H1 (cell line): ENCODE measurements at regions not wholly inside any gene's neighbourhood (a gene's known extent, or its start where the extent isn't known, plus 50 kb on each side); places are given as distances from the start of the nearest gene placed in this dataset.

Experiments
- CTCF ChIA-PET: fragments of 300-600 bp; sonication (Branson Sonifier 250); formaldehyde crosslinking; loops from one replicate; lab custom pipeline; 2021; ENCODE audit not compliant: partially characterized antibody; lab: Charles Lee
- POLR2A ChIA-PET: fragments of 300-600 bp; sonication (Branson Sonifier 250); formaldehyde crosslinking; loops from one replicate; lab custom pipeline; 2021; ENCODE audit warnings: inconsistent platforms; ENCODE audit not compliant: partially characterized antibody; lab: Charles Lee
- DNase-seq, 2 experiments: peaks; one replicate each; pipeline versions ENCODE4 v3.0.0 to v3.0.0-alpha.2; 2010 to 2022; ENCODE audit warnings: low spot score in 2 of 2, low read depth in 1 of 2, mixed read lengths in 1 of 2
- FAIRE-seq: peaks from 2 replicates; lab custom pipeline; 2011; peaks lifted over from hg19 to GRCh38; lab: Jason Lieb, UNC
- H2AFZ ChIP-seq: 2 replicates; pipeline ENCODE4 v1.8.1; 2012; ENCODE audit warnings: low read length, inconsistent platforms
- H2AK5ac ChIP-seq: 2 replicates; pipeline ENCODE4 v1.6.1; 2013; ENCODE audit warnings: low read depth, low read length
- H2BK120ac ChIP-seq: replicated peaks from 2 replicates; pipeline ENCODE3; 2013; ENCODE audit warnings: low read depth, low read length, inconsistent platforms
- H2BK12ac ChIP-seq: 2 replicates; pipeline ENCODE4 v1.6.1; 2013; ENCODE audit warnings: low read depth, low read length
- H2BK15ac ChIP-seq: 2 replicates; pipeline ENCODE4 v1.6.1; 2013; ENCODE audit warnings: low read length
- H2BK20ac ChIP-seq: 2 replicates; pipeline ENCODE4 v1.6.1; 2013; ENCODE audit warnings: low read length
- H2BK5ac ChIP-seq: 2 replicates; pipeline ENCODE4 v1.6.1; 2013; ENCODE audit warnings: low read depth, low read length
- H3K14ac ChIP-seq: 2 replicates; pipeline ENCODE4 v1.6.1; 2013; ENCODE audit warnings: inconsistent platforms; ENCODE audit not compliant: insufficient read length
- H3K18ac ChIP-seq: 2 replicates; pipeline ENCODE4 v1.6.1; 2013; ENCODE audit warnings: low read length; ENCODE audit errors: extremely low read depth
- H3K23ac ChIP-seq: 2 replicates; pipeline ENCODE4 v1.6.1; 2013; ENCODE audit warnings: inconsistent platforms; ENCODE audit not compliant: insufficient read length
- H3K23me2 ChIP-seq: 2 replicates; pipeline ENCODE4 v1.6.1; 2013; ENCODE audit warnings: low read depth, low read length
- H3K27ac ChIP-seq: 2 replicates; pipeline ENCODE4 v1.6.1; 2011; ENCODE audit warnings: low read depth, low read length, inconsistent platforms
- H3K27me3 ChIP-seq, 4 experiments: replicated peaks in 1 of 4; 1 replicate in 1 of 4; 2 replicates in 3 of 4; pipeline versions ENCODE4 v1.6.1 to v1.8.1; 2011 to 2013; ENCODE audit warnings: low read length in 3 of 4, mild to moderate bottlenecking in 3 of 4, inconsistent platforms in 2 of 4, mixed read lengths in 2 of 4, moderate library complexity in 1 of 4; ENCODE audit not compliant: control insufficient read depth in 3 of 4, insufficient read depth in 3 of 4; ENCODE audit errors: extremely low read depth in 1 of 4
- H3K36me3 ChIP-seq, 4 experiments: 2 replicates each; pipeline versions ENCODE4 v1.6.1 to v1.8.1; 2011 to 2013; ENCODE audit warnings: mild to moderate bottlenecking in 4 of 4, low read length in 3 of 4, moderate library complexity in 2 of 4, control low read depth in 1 of 4, inconsistent platforms in 1 of 4; ENCODE audit not compliant: insufficient read depth in 4 of 4, control insufficient read depth in 2 of 4
- H3K4ac ChIP-seq: replicated peaks from 2 replicates; pipeline ENCODE3; 2013; ENCODE audit warnings: low read length, low read depth, mixed read lengths, inconsistent platforms; ENCODE audit not compliant: insufficient read length
- H3K4me1 ChIP-seq, 4 experiments: replicated peaks in 1 of 4; 1 replicate in 1 of 4; 2 replicates in 3 of 4; pipeline versions ENCODE4 v1.6.1 to v1.8.1; 2011 to 2013; ENCODE audit warnings: low read length in 3 of 4, inconsistent platforms in 2 of 4, mixed read lengths in 1 of 4; ENCODE audit not compliant: insufficient read depth in 4 of 4, control insufficient read depth in 3 of 4
- H3K4me2 ChIP-seq, 2 experiments: 2 replicates each; pipeline versions ENCODE4 v1.6.1 to v1.8.1; 2011 to 2013; ENCODE audit warnings: low read depth in 2 of 2, low read length in 2 of 2, control low read depth in 1 of 2, inconsistent platforms in 1 of 2, mild to moderate bottlenecking in 1 of 2; ENCODE audit not compliant: insufficient read depth in 1 of 2
- H3K4me3 ChIP-seq, 4 experiments: fragments of 200-600, 300-600 bp in 1 of 4; sonication (generic), shearing (Covaris generic), sonication (Bioruptor Twin) in 1 of 4; 2 replicates each; pipeline versions ENCODE4 v1.5.1 to v1.8.1; 2011 to 2016; ENCODE audit warnings: low read length in 4 of 4, low read depth in 3 of 4, control low read depth in 2 of 4, inconsistent platforms in 2 of 4, mild to moderate bottlenecking in 2 of 4, mixed read lengths in 1 of 4, moderate library complexity in 1 of 4; ENCODE audit not compliant: insufficient read depth in 2 of 4; ENCODE audit errors: extremely low read depth in 1 of 4
- H3K56ac ChIP-seq: replicated peaks from 2 replicates; pipeline ENCODE3; 2013; ENCODE audit warnings: low read depth, mild to moderate bottlenecking, mixed read lengths, low read length, inconsistent platforms; ENCODE audit not compliant: insufficient read length
- H3K79me1 ChIP-seq: 2 replicates; pipeline ENCODE4 v1.6.1; 2013; ENCODE audit warnings: low read depth, low read length, control low read depth
- H3K79me2 ChIP-seq, 2 experiments: 2 replicates each; pipeline versions ENCODE4 v1.6.1 to v1.8.1; 2012 to 2013; ENCODE audit warnings: low read length in 2 of 2, mild to moderate bottlenecking in 2 of 2, inconsistent platforms in 1 of 2; ENCODE audit not compliant: insufficient read depth in 2 of 2, control insufficient read depth in 1 of 2
- H3K9ac ChIP-seq, 4 experiments: replicated peaks in 1 of 4; 1 replicate in 1 of 4; 2 replicates in 3 of 4; pipeline versions ENCODE4 v1.6.1 to v1.8.1; 2011 to 2013; ENCODE audit warnings: low read depth in 3 of 4, low read length in 3 of 4, control low read depth in 2 of 4, mild to moderate bottlenecking in 2 of 4, moderate library complexity in 2 of 4, inconsistent platforms in 1 of 4; ENCODE audit errors: extremely low read depth in 1 of 4
- H3K9me3 ChIP-seq, 2 experiments: 2 replicates each; pipeline versions ENCODE4 v1.6.1 to v1.8.1; 2012 to 2013; ENCODE audit warnings: mild to moderate bottlenecking in 2 of 2, moderate library complexity in 2 of 2, control low read depth in 1 of 2, inconsistent platforms in 1 of 2, low read depth in 1 of 2, low read length in 1 of 2, mixed read lengths in 1 of 2; ENCODE audit not compliant: insufficient read depth in 2 of 2
- H4K20me1 ChIP-seq, 2 experiments: replicated peaks in 1 of 2; 2 replicates each; pipeline versions ENCODE3 to v1.8.1; 2011 to 2013; ENCODE audit warnings: inconsistent platforms in 2 of 2, low read length in 2 of 2, mild to moderate bottlenecking in 1 of 2; ENCODE audit not compliant: insufficient read depth in 2 of 2, control insufficient read depth in 1 of 2
- H4K5ac ChIP-seq: 2 replicates; pipeline ENCODE4 v1.6.1; 2013; ENCODE audit warnings: low read length, low read depth, mixed read lengths, inconsistent platforms; ENCODE audit not compliant: insufficient read length
- H4K8ac ChIP-seq: 2 replicates; pipeline ENCODE4 v1.8.0; 2013; ENCODE audit warnings: mild to moderate bottlenecking, moderate library complexity, low read length, inconsistent platforms; ENCODE audit not compliant: insufficient read depth; ENCODE audit errors: extremely low read depth
- H4K91ac ChIP-seq: replicated peaks from 2 replicates; pipeline ENCODE3; 2013; ENCODE audit warnings: low read length, mixed read lengths, inconsistent platforms; ENCODE audit not compliant: insufficient read length
- BCL11A ChIP-seq, 2 experiments: IDR thresholded peaks; one replicate each; pipeline ENCODE4 v1.6.1; 2011; ENCODE audit warnings: low read depth in 2 of 2, low read length in 2 of 2, mild to moderate bottlenecking in 2 of 2
- CEBPB ChIP-seq: IDR thresholded peaks from 2 replicates; pipeline ENCODE4 v1.6.1; 2012; ENCODE audit warnings: low read depth, low read length
- GABPA ChIP-seq: IDR thresholded peaks from 2 replicates; pipeline ENCODE4 v1.6.1; 2011; ENCODE audit warnings: mild to moderate bottlenecking, low read length, moderate library complexity, borderline replicate concordance; ENCODE audit not compliant: insufficient read depth
- WGBS, 2 experiments: shearing (Covaris generic) in 1 of 2; methylation state at CpG; one replicate each; pipeline versions ENCODE4 v1.1.6 to v1.1.7; 2013 to 2015; ENCODE audit warnings: low lambda C conversion rate in 2 of 2, mixed read lengths in 2 of 2, inconsistent platforms in 1 of 2, low coverage in 1 of 2, missing lambda C conversion rate in 1 of 2; ENCODE audit not compliant: insufficient replicate concordance in 2 of 2, insufficient coverage in 1 of 2, insufficient read length in 1 of 2; ENCODE audit errors: extremely low coverage in 1 of 2, missing lambda C conversion rate in 1 of 2; 5-methylcytosine and 5-hydroxymethylcytosine counted together

GRCh38 chr11:130550984-130551383, 102.5 kb downstream of the ADAMTS15 start:
- Histone ChIP-seq H4K20me1 (no peaks in the 10 kb centered on the region), H2BK5ac (no peak overlapping the region), H3K14ac (no peak overlapping the region), H3K9ac (no peak overlapping the region), H3K79me1 (no peaks in the 10 kb centered on the region), H2BK20ac (no peak overlapping the region), H2BK15ac (no peak overlapping the region), H3K27ac (no peak overlapping the region), H4K5ac (no peak overlapping the region), H2AFZ (no peak overlapping the region), H2BK12ac (no peak overlapping the region), H3K18ac (no peak overlapping the region), H3K4ac (no peak overlapping the region), H3K56ac (no peak overlapping the region), H4K91ac (no peak overlapping the region), H3K9me3 (no peaks in the 10 kb centered on the region), H3K4me2 (no peak overlapping the region), H2BK120ac (no peak overlapping the region), H3K23ac (no peak overlapping the region), H3K4me1 (peaks cover 0 to 2% (median 0%) of the 10 kb centered on the region in 4 experiments; a peak in 1 of 7 replicates), H3K27me3 (no peaks in the 10 kb centered on the region; a peak in 1 of 7 replicates), H3K4me3 (no peak overlapping the region), H3K23me2 (no peaks in the 10 kb centered on the region), H4K8ac (no peak overlapping the region), H3K36me3 (no peaks in the 10 kb centered on the region), H2AK5ac (no peak overlapping the region), H3K79me2 (no peaks in the 10 kb centered on the region)
- CTCF ChIA-PET: interaction anchor here (0.8 to 4.4 kb wide), 4 partner anchors 88 to 311 kb away, joined by 3 to 19 read pairs (median 4); no protein-coding TSS in a partner anchor
- no peak for FAIRE-seq
- no peak for DNase-seq
- 79% methylated on average over 4 of the region's 4 CpGs; no CpG with 5 or more reads in 1 of the 2 experiments for WGBS, 2 experiments
- POLR2A ChIA-PET: no interaction called here
- no peak for TF ChIP-seq BCL11A (IDR thresholded peaks at IDR 0.05; ENCODE audit: low read depth in 2 of 2, low read length in 2 of 2)
- no peak for TF ChIP-seq CEBPB
- TF ChIP-seq GABPA: no peak
